OCI-LY7 (cell line): ENCODE measurements at regions not wholly inside any gene's neighbourhood (a gene's known extent, or its start where the extent isn't known, plus 50 kb on each side); places are given as distances from the start of the nearest gene placed in this dataset.

Experiments used
- BruUV-seq: library from RNA; stranded (reverse); fragments of 400-500 nt; replicated peaks from 2 replicates; lab custom pipeline; 2021; lab: Mats Ljungman, UMichigan
- CTCF ChIA-PET: fragments of 300-600 bp; sonication (Branson Sonifier 250); formaldehyde crosslinking; loops from one replicate; lab custom pipeline; 2022; ENCODE audit warnings: antibody characterized with exemption; ENCODE audit not compliant: unreplicated experiment; lab: Charles Lee
- POLR2A ChIA-PET: fragments of 300-600 bp; sonication (Branson Sonifier 250); formaldehyde crosslinking; loops from one replicate; lab custom pipeline; 2022; ENCODE audit warnings: antibody characterized with exemption; lab: Charles Lee
- DNase-seq: peaks from one replicate; pipeline ENCODE4 v3.0.0-alpha.2; 2015; ENCODE audit warnings: low spot score
- H2AFZ ChIP-seq: fragments of 200-600 bp; sonication (generic), shearing (Covaris generic); 2 replicates; pipeline ENCODE4 v1.6.1; 2014; ENCODE audit warnings: mild to moderate bottlenecking, antibody characterized with exemption, low read length, moderate library complexity
- H3K27ac ChIP-seq: fragments of 200-600 bp; sonication (generic); 2 replicates; pipeline ENCODE4 v1.5.1; 2014; ENCODE audit warnings: mixed run types, low read depth, mild to moderate bottlenecking, moderate library complexity, low read length, inconsistent platforms; ENCODE audit not compliant: poor library complexity, severe bottlenecking
- H3K36me3 ChIP-seq: fragments of 200-600 bp; sonication (generic); 2 replicates; pipeline ENCODE4 v1.6.1; 2014; ENCODE audit warnings: mild to moderate bottlenecking, antibody characterized with exemption, low read length, moderate library complexity, mixed read lengths; ENCODE audit not compliant: insufficient read depth
- H3K4me1 ChIP-seq: fragments of 200-600 bp; sonication (generic); 2 replicates; pipeline ENCODE4 v1.5.1; 2014; ENCODE audit warnings: mild to moderate bottlenecking, low read length; ENCODE audit not compliant: insufficient read depth, poor library complexity, severe bottlenecking
- H3K4me2 ChIP-seq: fragments of 200-600 bp; sonication (generic); 2 replicates; pipeline ENCODE4 v1.6.1; 2014; ENCODE audit warnings: mild to moderate bottlenecking, low read length
- H3K4me3 ChIP-seq: fragments of 200-600 bp; sonication (generic); 2 replicates; pipeline ENCODE4 v1.5.1; 2014; ENCODE audit warnings: mild to moderate bottlenecking, low read depth, low read length; ENCODE audit not compliant: poor library complexity, severe bottlenecking
- H3K79me2 ChIP-seq: fragments of 200-600 bp; sonication (generic); 2 replicates; pipeline ENCODE4 v1.6.1; 2016; ENCODE audit warnings: low read depth, mild to moderate bottlenecking, low read length, moderate library complexity, mixed read lengths; ENCODE audit not compliant: insufficient read depth
- H3K9me2 ChIP-seq: fragments of 200-600 bp; sonication (generic); 2 replicates; pipeline ENCODE4 v1.6.1; 2016; ENCODE audit warnings: mild to moderate bottlenecking, low read length, mixed read lengths; ENCODE audit not compliant: insufficient read depth
- H3K9me3 ChIP-seq: fragments of 200-600 bp; sonication (generic); 2 replicates; pipeline ENCODE4 v1.6.1; 2014; ENCODE audit warnings: mild to moderate bottlenecking, mixed run types, low read length, mixed read lengths
- H4K20me1 ChIP-seq: fragments of 200-600 bp; sonication (generic); 2 replicates; pipeline ENCODE4 v1.6.1; 2014; ENCODE audit warnings: mild to moderate bottlenecking, antibody characterized with exemption, low read length, moderate library complexity, mixed read lengths; ENCODE audit not compliant: insufficient read depth
- EZH2phosphoT487 ChIP-seq: fragments of 200-600 bp; sonication (generic); IDR thresholded peaks from 2 replicates; pipeline ENCODE4 v1.6.1; 2018; ENCODE audit warnings: low read depth, borderline replicate concordance, mild to moderate bottlenecking, mixed run types, antibody characterized with exemption, low read length, moderate library complexity, mixed read lengths
- intact Hi-C: fragments of 100-400 bp; cut with micrococcal nuclease; formaldehyde crosslinking; loops from one replicate; pipeline ENCODE4 v1.10.0; 2022; ENCODE audit not compliant: unreplicated experiment
- TF ChIP-seq, protein P1 (sequence below): fragments of 200-600 bp; sonication (generic); conservative IDR thresholded peaks from 2 replicates; pipeline ENCODE4 v1.5.1; 2014; ENCODE audit warnings: mild to moderate bottlenecking, antibody characterized with exemption, low read length, moderate library complexity, mixed read lengths

DNA sequence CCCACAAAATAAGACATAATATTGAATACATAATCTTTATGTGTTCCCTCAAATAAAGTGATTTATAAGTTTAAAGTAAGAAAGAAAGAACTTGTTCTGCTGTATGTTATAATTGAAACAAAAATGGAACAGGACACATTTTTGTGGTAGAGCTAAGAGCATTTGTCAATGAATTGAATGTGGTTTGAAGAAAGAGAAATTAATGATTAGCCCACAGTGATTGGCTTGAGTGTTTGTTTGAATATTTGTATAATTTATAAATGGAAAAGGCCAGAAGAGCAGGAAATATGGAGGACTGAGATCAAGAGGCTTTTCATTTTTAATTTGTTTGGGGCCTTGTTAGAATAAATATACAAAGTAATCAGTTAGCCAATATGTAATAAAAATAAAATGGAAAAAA, 395.1 kb upstream of the CDH19 start:
- Histone ChIP-seq H3K79me2 (no peaks in the 10 kb centered on the region), H3K4me1 (no peaks in the 10 kb centered on the region), H3K27ac (no peak overlapping the region), H3K9me3 (no peaks in the 10 kb centered on the region), H3K36me3 (no peaks in the 10 kb centered on the region), H3K4me2 (no peak overlapping the region), H2AFZ (no peak overlapping the region), H3K9me2 (no peaks in the 10 kb centered on the region), H4K20me1 (no peaks in the 10 kb centered on the region), H3K4me3 (no peak overlapping the region)
- BruUV-seq, result no TSS peak
- CTCF ChIA-PET, result no interaction called here
- TF ChIP-seq EZH2phosphoT487, result no peak
- TF ChIP-seq, protein P1, sequence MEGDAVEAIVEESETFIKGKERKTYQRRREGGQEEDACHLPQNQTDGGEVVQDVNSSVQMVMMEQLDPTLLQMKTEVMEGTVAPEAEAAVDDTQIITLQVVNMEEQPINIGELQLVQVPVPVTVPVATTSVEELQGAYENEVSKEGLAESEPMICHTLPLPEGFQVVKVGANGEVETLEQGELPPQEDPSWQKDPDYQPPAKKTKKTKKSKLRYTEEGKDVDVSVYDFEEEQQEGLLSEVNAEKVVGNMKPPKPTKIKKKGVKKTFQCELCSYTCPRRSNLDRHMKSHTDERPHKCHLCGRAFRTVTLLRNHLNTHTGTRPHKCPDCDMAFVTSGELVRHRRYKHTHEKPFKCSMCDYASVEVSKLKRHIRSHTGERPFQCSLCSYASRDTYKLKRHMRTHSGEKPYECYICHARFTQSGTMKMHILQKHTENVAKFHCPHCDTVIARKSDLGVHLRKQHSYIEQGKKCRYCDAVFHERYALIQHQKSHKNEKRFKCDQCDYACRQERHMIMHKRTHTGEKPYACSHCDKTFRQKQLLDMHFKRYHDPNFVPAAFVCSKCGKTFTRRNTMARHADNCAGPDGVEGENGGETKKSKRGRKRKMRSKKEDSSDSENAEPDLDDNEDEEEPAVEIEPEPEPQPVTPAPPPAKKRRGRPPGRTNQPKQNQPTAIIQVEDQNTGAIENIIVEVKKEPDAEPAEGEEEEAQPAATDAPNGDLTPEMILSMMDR, result no peak
- POLR2A ChIA-PET, result no interaction called here
- intact Hi-C loops, result no loop called here
- DNase-seq, result no peak

DNA sequence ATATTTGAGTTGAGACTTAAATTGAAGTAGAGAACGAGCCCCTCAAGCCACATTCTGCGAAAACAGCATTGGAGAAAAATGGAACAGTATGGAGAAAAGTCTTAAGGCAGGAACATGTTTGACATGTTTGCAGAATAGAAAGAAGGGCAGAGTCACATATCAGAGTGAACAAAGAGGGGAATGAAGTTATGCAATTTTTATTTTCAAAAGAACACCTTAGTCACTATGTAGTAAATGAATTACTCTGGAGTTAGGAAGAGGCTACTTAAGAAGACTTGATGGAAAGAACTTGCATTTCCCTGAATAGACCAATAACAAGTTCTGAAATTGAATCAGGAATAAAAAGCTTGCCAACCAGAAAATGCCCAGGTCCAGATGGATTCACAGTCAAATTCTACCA, 391.4 kb upstream of the CDH19 start:
- Histone ChIP-seq H3K9me3 (no peaks in the 10 kb centered on the region), H2AFZ (no peak overlapping the region), H3K9me2 (no peaks in the 10 kb centered on the region), H3K4me3 (no peak overlapping the region), H3K36me3 (no peaks in the 10 kb centered on the region), H3K4me2 (no peak overlapping the region), H4K20me1 (no peaks in the 10 kb centered on the region), H3K27ac (no peak overlapping the region), H3K4me1 (no peaks in the 10 kb centered on the region), H3K79me2 (no peaks in the 10 kb centered on the region)
- intact Hi-C loops, result no loop called here
- no TSS peak for BruUV-seq
- DNase-seq, result no peak
- TF ChIP-seq, protein P1, result no peak
- TF ChIP-seq EZH2phosphoT487, result no peak
- POLR2A ChIA-PET, result interaction anchor here (0.6 kb wide), 1 partner anchor 475 kb away, joined by 5 read pairs; no protein-coding TSS in a partner anchor
- CTCF ChIA-PET, result no interaction called here

DNA sequence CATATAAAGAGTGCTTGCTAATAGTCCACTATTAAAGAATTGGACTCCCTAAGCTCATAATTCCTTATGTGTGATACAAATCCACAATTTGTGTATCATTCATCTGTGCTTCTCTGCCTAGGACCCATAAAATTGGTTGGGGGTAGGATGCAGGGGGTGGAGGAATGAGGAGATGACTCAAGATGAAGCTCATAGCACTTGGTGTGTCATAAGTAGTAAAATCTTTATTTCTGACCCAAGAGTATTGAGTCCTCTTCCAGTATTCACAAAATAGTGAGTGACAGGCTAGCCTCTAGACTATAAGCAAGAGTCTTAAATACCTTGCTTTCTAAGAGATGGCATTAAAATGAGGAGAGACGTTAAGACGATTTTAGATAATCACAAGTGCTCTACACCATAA, 390.9 kb upstream of the CDH19 start:
- ChIA-PET CTCF (no interaction called here), POLR2A (no interaction called here)
- no peaks in the 10 kb centered on the region for H3K9me3 ChIP-seq
- H3K4me1 ChIP-seq, result no peaks in the 10 kb centered on the region
- H3K36me3 ChIP-seq, result no peaks in the 10 kb centered on the region
- TF ChIP-seq, protein P1, result no peak
- no TSS peak for BruUV-seq
- no peaks in the 10 kb centered on the region for H4K20me1 ChIP-seq
- DNase-seq, result no peak
- H3K4me3 ChIP-seq, result no peak overlapping the region
- H3K4me2 ChIP-seq, result no peak overlapping the region
- H3K27ac ChIP-seq, result no peak overlapping the region
- intact Hi-C loops, result no loop called here
- H3K79me2 ChIP-seq, result no peaks in the 10 kb centered on the region
- no peaks in the 10 kb centered on the region for H3K9me2 ChIP-seq
- H2AFZ ChIP-seq, result no peak overlapping the region
